AG04449 (cell line): ENCODE measurements at regions not wholly inside any gene's neighbourhood (a gene's known extent, or its start where the extent isn't known, plus 50 kb on each side); places are given as distances from the start of the nearest gene placed in this dataset.

Experiments used
- CTCF ChIA-PET: fragments of 350-600 bp; formaldehyde crosslinking; extraction: SDS; loops from one replicate; lab custom pipeline; 2021; ENCODE audit warnings: antibody characterized with exemption; lab: Yijun Ruan, JAX
- POLR2A ChIA-PET: fragments of 400-600, 350-600 bp; formaldehyde crosslinking; extraction: SDS; loops from one replicate; lab custom pipeline; 2020; ENCODE audit warnings: antibody characterized with exemption, inconsistent platforms; lab: Yijun Ruan, JAX
- DNase-seq: peaks from one replicate; pipeline ENCODE4 v3.0.0-alpha.2; 2010; ENCODE audit warnings: low read depth, low spot score
- H3K4me3 ChIP-seq: 2 replicates; pipeline ENCODE4 v1.5.1; 2011; ENCODE audit warnings: low read depth, mild to moderate bottlenecking, control low read depth, low read length
- CTCF ChIP-seq: IDR thresholded peaks from one replicate; pipeline ENCODE4 v1.5.1; 2011; ENCODE audit warnings: mild to moderate bottlenecking, moderate library complexity, low read length, control low read depth, inconsistent platforms; ENCODE audit not compliant: insufficient read depth; ENCODE audit errors: missing control alignments

- H3K4me3 ChIP-seq, result no peak overlapping the region
- no peak for DNase-seq
- CTCF ChIA-PET, result no interaction called here
- TF ChIP-seq CTCF, result no peak
- POLR2A ChIA-PET, result no interaction called here
These were observed 1039.2 kb upstream of the PABPC4L start for GRCh38 chr4:135240796-135241195.

GRCh38 chr4:135239964-135240363 is 1038.4 kb upstream of the PABPC4L start:
- no peak overlapping the region for H3K4me3 ChIP-seq
- ChIA-PET CTCF (no interaction called here), POLR2A (no interaction called here)
- no peak for DNase-seq
- no peak for TF ChIP-seq CTCF

- POLR2A ChIA-PET, result no interaction called here
- no peak overlapping the region for H3K4me3 ChIP-seq
- DNase-seq, result no peak
- no peak for TF ChIP-seq CTCF
- CTCF ChIA-PET, result no interaction called here
These were observed 1037.4 kb upstream of the PABPC4L start for GRCh38 chr4:135238940-135239339.

GRCh38 chr4:135236048-135236447 is 1034.5 kb upstream of the PABPC4L start:
- H3K4me3 ChIP-seq, result no peak overlapping the region
- CTCF ChIA-PET, result no interaction called here
- TF ChIP-seq CTCF, result no peak
- POLR2A ChIA-PET, result no interaction called here
- no peak for DNase-seq

- no peak for TF ChIP-seq CTCF
These were observed 1026.3 kb upstream of the PABPC4L start for GRCh38 chr4:135227842-135228241.

GRCh38 chr4:135225551-135225950 is 1024.0 kb upstream of the PABPC4L start:
- no peak for DNase-seq
- no peak for TF ChIP-seq CTCF
- CTCF ChIA-PET, result no interaction called here
- H3K4me3 ChIP-seq, result no peak overlapping the region
- POLR2A ChIA-PET, result no interaction called here

More at GRCh38 chr4:135227842-135228241, 1026.3 kb upstream of the PABPC4L start:
- no peak for DNase-seq
- ChIA-PET CTCF (no interaction called here), POLR2A (interaction anchor here (0.7 kb wide), 1 partner anchor 51 kb away, joined by 4 read pairs; no protein-coding TSS in a partner anchor)
- H3K4me3 ChIP-seq, result no peak overlapping the region

GRCh38 chr4:135210341-135210740 is 1008.8 kb upstream of the PABPC4L start:
- ChIA-PET CTCF (no interaction called here), POLR2A (no interaction called here)
- DNase-seq, result no peak
- TF ChIP-seq CTCF, result no peak
- H3K4me3 ChIP-seq, result no peak overlapping the region
